ENCODE measurements at regions not wholly inside any gene's neighbourhood (a gene's known extent, or its start where the extent isn't known, plus 50 kb on each side); places are given as distances from the start of the nearest gene placed in this dataset.

GRCh38 chr10:6667679-6668270 lies 87.7 kb upstream of the PRKCQ start:
- DNase-seq, result peak; percentile 44

- DNase-seq, result no peak
Observed at GRCh38 chr10:6667150-6667549, 87.1 kb upstream of the PRKCQ start.

- peak; percentile 67 for DNase-seq
Observed at GRCh38 chr10:6665847-6666246, 85.8 kb upstream of the PRKCQ start.

- DNase-seq, result no peak
Observed at GRCh38 chr10:6660460-6660859, 80.4 kb upstream of the PRKCQ start.

GRCh38 chr10:6659451-6659850 lies 79.4 kb upstream of the PRKCQ start:
- no peak for DNase-seq

DNA sequence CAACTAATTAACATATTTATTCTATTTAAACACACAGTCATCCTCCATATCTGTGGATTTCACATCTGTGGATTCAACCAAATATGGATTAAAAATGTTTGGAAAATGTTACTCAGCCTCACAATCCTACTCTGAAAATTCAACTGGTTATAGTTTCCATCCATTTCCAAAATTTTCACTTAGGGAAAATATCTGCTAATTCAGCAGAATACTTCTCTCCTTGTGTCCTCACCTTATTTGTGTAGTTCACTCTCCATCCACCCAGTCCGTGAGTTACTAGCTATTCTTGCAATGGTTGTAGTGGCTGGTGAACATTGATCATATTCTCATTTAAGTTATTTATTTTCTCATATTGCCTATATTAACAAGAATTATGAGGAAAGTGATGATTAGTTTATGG lies 77.6 kb upstream of the PRKCQ start:
- no peak for DNase-seq

- DNase-seq, result no peak
Observed at GRCh38 chr10:6657196-6657595, 77.1 kb upstream of the PRKCQ start.

- no peak for DNase-seq
Observed at GRCh38 chr10:6654571-6654970, 74.5 kb upstream of the PRKCQ start.

DNA sequence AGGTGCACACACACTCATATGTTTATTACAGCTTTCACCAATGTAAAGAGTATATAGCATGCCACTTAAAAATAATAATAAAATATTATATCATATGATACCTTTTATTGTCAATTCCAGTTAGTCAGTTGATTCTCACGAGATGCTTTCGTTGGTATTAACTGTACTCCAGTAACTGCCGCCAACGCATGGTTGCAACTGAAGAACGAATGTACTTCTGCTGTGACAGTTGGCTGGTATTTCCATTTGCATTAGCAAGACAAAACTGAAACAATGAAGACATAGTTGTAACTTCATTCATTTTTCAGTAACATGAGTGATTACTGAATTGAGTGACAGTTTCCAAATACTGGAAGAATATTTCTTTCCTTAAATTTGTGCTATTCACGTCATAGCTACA lies 70.5 kb upstream of the PRKCQ start:
- DNase-seq, result no peak

DNA sequence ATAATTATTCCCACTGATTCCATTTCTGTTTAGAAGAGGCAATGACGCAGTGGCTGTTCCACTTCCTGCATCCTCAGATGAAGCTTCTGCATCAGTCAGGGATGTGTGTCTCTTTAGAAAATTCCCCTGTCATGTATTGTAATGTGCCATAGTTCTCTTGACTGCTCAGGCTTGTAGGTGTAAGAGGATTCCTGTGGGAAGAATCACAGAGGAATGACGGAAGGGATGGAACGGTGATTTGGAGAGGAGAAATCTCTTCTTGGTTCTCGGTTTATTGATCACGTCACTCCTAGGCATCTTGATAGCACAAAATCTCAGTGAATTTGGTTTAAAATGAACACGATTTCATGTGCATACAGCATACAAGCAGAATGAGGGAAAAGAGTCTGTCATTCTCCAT lies 69.8 kb upstream of the PRKCQ start:
- no peak for DNase-seq

DNA sequence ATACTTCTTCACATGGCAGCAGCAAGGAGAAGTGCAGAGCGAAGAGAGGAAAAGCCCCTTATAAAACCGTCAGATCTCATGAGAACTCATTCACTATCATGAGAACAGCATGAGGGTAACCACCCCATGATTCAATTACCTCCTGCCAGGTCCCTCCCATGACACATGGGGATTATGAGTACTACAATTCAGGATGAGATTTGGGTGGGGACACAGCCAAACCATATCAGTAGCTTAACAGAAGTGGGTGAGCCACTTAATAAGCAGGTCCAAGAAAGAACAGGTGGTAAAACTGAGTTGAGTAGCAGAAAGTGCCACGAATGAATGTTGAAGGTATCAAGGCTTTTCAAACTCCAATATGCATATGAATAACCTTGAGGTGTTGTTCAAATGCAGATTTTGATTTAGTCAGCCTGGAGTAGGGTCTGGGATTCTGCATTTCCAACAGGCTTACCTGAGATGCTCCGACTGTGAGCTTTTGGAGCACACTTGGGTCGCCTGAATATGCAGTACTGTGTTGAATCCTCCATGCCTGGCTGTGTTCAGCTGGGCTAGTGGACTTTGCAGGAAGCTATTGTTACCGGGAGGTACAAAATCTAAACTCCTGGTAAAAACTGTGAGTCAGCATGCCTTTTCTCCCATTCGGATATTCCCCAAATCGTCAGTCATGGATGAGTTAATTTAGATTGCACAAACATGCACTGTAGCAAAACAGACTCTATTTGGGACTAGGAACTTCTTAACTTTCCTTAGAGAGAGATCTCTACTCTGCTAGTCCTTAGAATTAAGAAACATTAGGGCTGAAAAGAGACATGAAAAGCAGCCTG lies 69.0 kb upstream of the PRKCQ start:
- no peak for DNase-seq

DNA sequence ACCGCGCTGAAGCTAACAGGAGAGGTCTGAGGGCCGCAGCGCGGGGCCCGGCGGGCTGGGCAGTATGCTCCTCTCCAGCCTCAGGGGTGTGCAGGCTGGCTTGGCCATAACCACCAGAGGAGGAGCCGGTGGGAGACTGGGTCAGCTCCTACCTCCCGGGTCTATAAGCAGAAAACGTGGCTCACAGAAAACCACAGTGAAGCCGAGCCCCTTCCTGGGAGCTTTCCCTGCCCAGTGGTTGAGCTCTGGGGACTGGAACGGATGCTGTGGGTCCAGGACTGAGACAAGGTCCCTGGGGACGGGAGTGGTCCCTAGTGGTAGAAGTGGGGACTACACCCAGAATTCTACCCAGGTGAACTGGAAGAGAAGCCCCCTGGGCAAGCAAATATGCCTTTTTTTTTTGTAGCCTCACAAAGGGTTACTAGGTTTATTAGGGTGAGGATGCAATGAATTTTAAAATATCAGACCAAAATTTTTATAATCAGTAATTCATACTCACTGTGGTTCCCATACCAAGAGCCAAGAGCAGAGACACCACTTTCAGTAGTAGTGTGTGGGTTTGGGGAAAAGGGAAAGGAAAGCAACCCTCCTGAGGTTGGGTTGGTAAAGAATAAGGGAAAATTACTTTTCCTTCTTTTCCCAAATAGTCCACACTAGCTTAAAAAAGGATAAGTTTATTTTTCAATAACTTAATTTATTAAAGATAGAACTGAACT lies 67.9 kb upstream of the PRKCQ start:
- DNase-seq, result peak; percentile 79

- peak; percentile 10 for DNase-seq
Observed at GRCh38 chr10:6643962-6644361, 63.9 kb upstream of the PRKCQ start.

GRCh38 chr10:6642876-6643275 lies 62.8 kb upstream of the PRKCQ start:
- DNase-seq, result peak; percentile 13

DNA sequence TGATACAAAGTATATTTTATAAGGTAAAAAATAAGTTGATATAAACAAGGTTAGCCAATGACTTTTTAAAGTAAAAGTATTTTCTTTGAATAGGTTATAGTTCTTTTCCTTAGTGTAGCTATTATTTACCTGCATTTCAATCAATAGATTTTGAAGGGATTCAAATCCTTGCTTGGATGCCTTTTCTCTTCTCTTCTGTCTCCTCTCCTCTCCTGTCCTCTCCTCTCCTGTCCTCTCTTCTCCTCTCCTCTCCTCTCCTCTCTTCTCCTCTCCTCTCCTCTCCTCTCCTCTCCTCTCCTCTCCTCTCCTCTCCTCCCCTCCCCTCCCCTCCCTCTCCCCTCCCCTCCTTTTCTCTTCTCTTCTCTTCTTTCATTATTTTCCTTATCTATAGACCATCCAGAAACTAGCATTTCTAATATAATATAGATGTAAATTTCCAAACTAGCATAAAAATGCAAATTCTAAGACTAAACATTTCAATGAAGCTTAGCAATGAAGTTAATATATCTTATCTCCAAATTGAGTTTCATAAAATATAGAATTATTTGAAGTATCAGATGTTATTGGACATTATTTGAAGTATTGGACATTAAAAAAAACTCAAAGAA lies 60.5 kb upstream of the PRKCQ start:
- DNase-seq, result no peak

DNA sequence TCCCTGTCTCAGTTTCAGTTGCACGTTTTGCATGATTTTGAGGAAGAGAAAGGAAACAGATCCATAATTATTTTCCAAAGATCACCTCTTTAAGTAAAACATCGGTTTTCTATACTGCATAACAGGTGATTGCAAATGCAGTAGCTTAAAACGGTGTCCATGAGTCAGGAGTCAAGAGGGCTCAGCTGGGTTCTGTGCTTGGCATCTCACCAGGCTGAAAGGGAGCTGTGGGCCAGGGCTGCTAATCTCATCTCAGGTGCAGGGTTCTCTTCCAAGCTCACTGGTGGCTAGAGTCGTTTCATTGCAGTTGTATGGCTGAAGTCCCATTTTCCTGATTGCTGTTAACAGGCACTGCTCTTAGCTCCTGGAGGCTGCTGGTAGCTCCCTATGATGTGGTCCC lies 57.0 kb upstream of the PRKCQ start:
- DNase-seq, result no peak

GRCh38 chr10:6635784-6636183 lies 55.7 kb upstream of the PRKCQ start:
- DNase-seq, result no peak
